Activated CD4-positive, alpha-beta T cell treated with anti-CD3 and anti-CD28 coated beads, Interleukin-2, amount 50 U/mL, for 16 hours (primary cell): ENCODE measurements at regions not wholly inside any gene's neighbourhood (a gene's known extent, or its start where the extent isn't known, plus 50 kb on each side); places are given as distances from the start of the nearest gene placed in this dataset.
"Not testable (repeated sequence)": the region's sequence is repeated elsewhere in the genome, so short reads cannot be mapped to it uniquely, and the experiment has no call there.

Experiments used
- DNase-seq: peaks from one replicate; pipeline ENCODE4 v3.0.0-alpha.2; 2020

GRCh38 chr19:28612275-28612769, 600.6 kb downstream of the UQCRFS1 start:
- no peak for DNase-seq

DNA sequence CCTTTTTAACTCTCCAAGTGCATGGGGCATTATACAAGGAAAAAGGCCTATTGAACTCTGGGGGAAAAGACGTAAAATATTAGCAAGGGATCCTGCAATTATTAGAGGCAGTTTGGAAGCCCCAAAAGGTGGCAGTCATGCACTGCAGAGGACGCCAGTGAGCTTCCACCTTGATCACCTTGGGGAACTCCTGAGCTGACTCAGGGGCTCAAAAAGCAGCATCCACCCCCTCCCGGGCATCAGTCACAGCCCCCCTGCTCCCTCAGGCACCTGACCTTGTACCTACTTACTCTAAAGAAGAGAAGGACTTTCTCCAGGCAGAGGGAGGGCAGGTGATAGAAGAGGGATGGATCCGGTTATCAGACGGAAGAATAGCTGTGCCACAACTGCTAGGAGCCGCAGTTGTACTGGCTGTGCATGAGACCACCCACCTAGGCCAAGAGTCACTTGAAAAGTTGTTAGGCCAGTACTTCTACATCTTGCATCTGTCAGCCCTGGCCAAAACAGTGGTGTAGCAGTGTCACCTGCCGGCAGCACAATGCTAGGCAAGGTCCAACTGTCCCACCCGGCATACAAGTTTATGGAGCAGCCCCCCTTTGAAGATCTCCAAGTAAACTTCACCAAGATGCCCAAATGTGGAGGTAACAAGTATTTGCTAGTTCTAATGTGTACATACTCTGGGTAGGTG, 601.6 kb downstream of the UQCRFS1 start:
- not testable (repeated sequence) for DNase-seq

- no peak for DNase-seq
Observed at GRCh38 chr19:28610731-28611130, 602.2 kb downstream of the UQCRFS1 start.

- no peak for DNase-seq
Observed at GRCh38 chr19:28609944-28610343, 603.0 kb downstream of the UQCRFS1 start.

DNA sequence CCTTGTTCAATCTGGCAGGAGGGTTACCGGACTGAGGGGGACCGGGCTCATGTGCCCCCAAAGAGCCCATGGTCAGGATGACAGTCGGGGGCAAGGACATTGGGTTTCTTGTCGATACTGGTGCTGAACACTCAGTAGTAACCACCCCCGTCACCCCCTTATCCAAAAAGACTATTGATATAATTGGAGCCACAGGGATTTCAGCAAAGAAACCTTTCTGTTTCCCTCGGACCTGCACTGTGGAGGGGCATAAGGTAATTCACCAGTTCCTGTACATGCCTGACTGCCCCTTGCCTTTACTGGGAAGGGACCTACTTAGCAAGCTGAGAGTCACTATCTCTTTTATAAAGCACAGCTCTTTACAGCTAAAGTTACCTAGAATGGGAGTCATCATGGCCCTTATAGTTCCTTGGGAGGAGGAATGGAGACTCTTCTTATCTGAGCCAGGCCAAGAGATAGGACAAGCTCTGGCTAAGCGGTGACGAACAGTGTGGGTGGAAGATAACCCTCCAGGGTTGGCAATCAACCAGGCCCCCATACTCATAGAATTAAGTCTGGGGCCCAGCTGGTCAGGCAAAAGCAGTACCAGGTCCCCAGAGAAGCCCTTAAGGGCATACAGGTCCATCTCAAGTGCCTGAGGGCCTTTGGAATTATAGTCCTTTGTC, 603.7 kb downstream of the UQCRFS1 start:
- no peak for DNase-seq

- no peak for DNase-seq
Observed at GRCh38 chr19:28608292-28608691, 604.7 kb downstream of the UQCRFS1 start.

DNA sequence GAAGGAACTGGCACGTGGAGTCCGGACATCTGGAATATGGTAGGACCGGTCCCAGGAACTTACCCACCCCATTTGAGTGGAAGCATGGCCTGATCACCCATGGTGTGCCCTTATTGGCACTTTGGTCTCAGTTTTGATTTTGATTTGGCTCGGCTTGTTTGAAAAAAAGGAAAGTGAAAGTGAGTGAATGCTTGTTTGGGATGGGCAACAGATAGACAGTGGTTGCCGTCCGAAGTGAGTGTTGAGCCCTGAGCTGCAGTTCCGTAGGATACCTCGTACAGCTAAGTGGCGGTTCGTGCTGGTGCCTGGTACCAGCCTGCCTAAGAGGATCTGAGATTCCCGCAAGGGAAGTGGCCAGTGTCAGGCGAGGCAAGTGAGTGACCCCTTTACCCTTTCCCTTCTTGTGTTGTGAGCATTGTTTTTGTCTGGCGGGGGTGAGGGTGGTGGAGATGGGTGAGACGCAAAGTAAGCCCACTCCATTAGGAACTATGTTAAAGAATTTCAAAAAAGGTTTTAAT, 605.8 kb downstream of the UQCRFS1 start:
- no peak for DNase-seq

DNA sequence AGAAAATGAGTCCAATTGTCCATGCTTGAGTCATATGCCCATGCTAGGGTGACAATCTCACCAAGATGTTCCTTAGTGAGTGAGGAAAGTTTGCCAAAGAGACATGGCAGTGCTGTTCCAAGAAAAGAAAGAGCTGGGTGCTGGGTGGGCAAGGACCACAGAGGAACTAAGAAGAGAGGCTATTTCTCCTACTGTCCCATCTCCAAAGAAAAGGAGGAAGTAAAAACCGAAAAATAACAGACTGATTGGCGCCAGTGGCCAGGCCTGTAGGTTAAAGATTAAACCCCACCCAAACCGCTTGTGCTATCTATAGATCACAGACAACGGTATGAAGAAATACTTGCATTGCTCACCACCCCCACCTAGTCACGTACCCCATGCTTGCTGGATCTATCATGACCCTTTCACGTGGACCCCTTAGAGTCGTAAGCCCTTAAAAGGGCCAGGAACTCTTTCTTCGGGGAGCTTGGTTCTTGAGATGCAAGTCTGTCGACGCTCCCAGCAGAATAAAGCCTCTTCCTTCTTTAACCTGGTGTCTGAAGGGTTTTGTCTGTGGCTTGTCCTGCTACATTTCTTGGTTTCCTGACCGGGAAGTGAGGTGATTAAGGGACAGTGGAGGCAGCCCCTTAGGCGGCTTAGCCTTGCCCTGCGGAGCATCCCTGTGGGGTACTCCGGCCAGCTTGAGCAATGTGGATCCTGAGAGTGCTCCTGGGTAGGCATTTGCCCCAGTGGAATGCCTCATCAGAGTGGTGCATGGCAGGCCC, 606.5 kb downstream of the UQCRFS1 start:
- DNase-seq: no peak

DNA sequence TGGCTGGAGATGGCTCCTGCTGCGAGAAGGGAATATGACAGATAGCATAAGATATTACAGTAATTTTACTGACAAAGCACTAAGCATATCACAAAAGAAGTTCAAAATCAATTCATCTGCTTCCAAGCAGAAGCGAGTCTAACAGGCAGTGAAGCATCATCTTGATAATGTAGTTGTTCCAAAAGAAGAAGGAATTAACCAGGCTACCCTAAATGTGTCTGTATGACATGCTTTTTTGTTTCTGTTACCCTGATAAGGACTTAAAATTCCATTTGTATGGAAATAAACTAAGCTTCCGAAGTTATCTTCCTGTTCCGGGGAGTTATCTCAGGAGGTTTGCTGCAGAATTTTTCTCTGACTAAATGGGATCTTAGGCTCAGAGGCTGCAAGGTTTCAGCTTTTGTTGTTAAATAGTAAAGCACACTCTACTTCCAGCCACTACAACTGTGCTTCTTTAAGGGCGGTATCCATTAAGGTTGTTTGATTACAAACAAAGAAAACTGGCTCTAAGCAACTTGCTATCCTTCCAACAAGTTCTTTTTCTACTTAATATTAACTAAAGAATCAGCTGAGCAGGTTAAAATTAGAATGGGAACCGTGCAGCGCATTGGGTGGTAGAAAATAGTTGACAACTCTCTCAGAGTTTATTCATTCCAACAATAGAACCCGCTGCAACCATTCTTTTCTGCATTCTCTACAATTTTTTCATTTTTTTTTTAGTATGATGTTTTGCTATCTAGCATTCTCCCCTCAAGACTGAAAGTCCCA, 607.3 kb downstream of the UQCRFS1 start:
- DNase-seq: no peak

DNA sequence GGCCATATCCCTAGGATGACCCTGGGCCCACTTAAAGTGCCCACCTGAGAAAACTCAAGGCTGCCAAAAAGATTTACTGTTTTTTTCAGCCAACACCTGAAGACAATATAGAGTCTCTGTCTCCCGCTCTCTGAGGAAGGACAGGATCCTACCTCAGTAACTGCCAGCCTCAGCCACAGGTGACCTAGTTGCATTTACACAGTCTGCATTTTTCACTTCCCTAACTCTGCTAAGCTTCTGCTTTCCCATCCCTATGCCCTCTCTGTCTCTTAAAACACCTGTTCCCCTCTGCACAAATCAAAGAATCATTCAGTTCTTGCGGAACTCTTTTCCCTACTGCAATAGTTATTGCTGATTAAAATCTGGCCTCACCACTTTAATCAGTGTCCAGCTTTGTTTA, 609.5 kb downstream of the UQCRFS1 start:
- DNase-seq: no peak

DNA sequence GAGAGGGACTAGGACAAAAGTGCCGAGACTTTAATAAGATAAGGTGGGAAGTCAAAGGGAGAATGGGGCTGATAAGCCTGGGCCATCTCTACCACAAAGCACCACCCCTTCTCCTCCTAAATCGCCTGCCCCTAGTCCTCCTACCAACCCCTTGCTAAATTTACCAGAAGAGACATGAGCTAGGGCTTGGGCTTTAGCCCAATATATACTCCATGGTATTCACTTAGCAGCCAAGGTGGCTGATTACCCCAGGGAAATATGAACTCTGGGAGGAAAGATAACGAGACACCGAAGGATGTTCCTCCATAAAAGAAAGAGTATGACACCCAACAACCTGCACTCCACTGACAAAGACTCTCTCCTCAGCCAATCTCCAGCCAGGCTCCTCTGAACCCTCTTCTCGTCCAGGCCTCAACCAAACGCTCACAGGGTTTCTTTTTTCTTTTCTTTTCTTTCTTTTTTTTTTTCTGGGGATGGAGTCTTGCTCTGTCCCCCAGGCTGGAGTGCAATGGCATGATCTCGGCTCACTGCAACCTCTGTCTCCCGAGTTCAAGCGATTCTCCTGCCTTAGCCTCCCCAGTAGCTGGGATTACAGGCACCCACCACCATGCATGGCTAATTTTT, 610.2 kb downstream of the UQCRFS1 start:
- DNase-seq: no peak

- DNase-seq: no peak
Observed at GRCh38 chr19:28601723-28602440, 611.1 kb downstream of the UQCRFS1 start.

DNA sequence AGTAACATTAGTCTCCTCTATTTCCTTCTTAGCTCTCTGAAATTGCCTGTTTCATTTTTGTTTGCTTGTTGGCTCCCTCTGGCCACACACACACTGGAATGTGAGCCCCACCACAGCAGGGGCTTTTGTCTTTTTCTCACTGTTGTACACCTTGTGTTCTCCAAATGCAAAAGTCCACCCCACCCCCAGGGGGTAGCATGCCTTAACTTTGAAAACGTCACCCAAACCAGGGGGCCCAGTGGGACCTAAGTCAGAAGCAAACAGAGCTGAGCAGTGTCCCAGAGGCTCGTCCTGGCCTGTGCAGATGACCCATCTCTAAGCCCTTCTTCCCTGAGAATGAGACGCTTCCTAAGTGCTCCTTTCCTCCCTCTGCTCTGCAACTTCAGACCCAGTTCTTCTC, 614.1 kb downstream of the UQCRFS1 start:
- DNase-seq: no peak

- DNase-seq: no peak
Observed at GRCh38 chr19:28596561-28597071, 616.3 kb downstream of the UQCRFS1 start.

- DNase-seq: no peak
Observed at GRCh38 chr19:28595722-28596480, 617.0 kb downstream of the UQCRFS1 start.

GRCh38 chr19:28594737-28595136, 618.2 kb downstream of the UQCRFS1 start:
- DNase-seq: no peak

- DNase-seq: not testable (repeated sequence)
Observed at GRCh38 chr19:28589991-28590411, 623.0 kb downstream of the UQCRFS1 start.

DNA sequence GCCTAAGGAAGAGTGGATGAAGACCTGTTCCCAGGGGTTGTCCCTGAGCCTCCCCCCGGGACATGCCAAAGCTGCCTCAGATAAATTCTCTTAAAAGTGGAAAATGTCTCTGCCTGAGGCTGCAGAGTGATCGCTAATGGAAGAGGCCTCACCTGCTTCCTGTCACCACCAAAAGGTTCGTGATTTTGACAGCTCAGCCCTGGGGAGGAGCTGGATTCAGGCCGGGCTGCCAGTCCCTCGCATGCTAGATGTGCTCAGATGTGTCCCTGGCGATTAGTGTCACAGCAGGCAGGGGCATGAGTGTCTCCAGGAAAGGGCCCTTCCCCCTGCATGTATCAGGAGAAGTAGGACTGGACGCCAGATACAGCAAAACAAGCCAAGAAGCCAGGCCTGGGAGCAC, 626.5 kb downstream of the UQCRFS1 start:
- DNase-seq: no peak

GRCh38 chr19:28585796-28586195, 627.2 kb downstream of the UQCRFS1 start:
- DNase-seq: no peak

DNA sequence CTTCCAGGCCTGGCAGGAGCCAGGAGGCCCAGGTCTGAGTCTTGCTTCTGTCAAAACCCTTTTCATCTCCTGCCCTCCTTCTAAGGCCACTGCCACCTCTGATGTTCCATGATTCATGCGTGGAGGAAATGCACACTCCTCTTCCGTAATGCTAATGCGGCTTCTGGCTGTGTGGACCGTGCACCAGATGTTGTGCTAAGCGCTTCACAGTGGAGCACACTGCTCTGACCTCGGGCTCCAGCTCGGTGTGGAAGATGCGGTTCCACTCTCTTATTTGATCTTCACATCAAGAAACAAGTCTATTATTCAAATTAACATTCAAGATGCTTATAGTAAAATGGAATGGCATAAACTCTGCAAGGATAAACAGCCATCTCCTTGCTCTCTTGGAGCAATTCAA, 629.2 kb downstream of the UQCRFS1 start:
- DNase-seq: no peak

GRCh38 chr19:28583242-28583641, 629.7 kb downstream of the UQCRFS1 start:
- DNase-seq: no peak
